ENCODE measurements at regions not wholly inside any gene's neighbourhood (a gene's known extent, or its start where the extent isn't known, plus 50 kb on each side); places are given as distances from the start of the nearest gene placed in this dataset.

GRCh38 chr3:102265720-102266119 is 169.1 kb upstream of the ZPLD1 start:
- intact Hi-C loops (cut with DNase I) = no loop called here
- Histone ChIP-seq H3K4me1 (no peaks in the 10 kb centered on the region), H3K36me3 (no peaks in the 10 kb centered on the region), H3K9me3 (no peaks in the 10 kb centered on the region), H3K27ac (no peak overlapping the region), H3K27me3 (no peaks in the 10 kb centered on the region), H3K4me3 (no peak overlapping the region)
- TF ChIP-seq CTCF (IDR thresholded peaks at IDR 0.05) = no peak
- no peak for DNase-seq
- ATAC-seq = no peak
- 41 to 51% methylated on average over 3 of the region's 3 CpGs for WGBS, 2 donors

- no peaks in the 10 kb centered on the region for H3K27me3 ChIP-seq
- no peaks in the 10 kb centered on the region for H3K36me3 ChIP-seq
- H3K4me1 ChIP-seq = no peaks in the 10 kb centered on the region
- no peak for TF ChIP-seq CTCF (IDR thresholded peaks at IDR 0.05)
- intact Hi-C loops (cut with DNase I) = no loop called here
- peaks cover 0 to 6% (median 0%) of the 10 kb centered on the region in 11 donors for H3K9me3 ChIP-seq
- DNase-seq = no peak
- H3K4me3 ChIP-seq = no peak overlapping the region
- no peak overlapping the region for H3K27ac ChIP-seq
- no peak for ATAC-seq
These were observed 165.4 kb upstream of the ZPLD1 start for GRCh38 chr3:102269406-102269805.

- Histone ChIP-seq H3K4me3 (no peak overlapping the region), H3K27ac (no peak overlapping the region), H3K36me3 (no peaks in the 10 kb centered on the region), H3K27me3 (no peaks in the 10 kb centered on the region), H3K9me3 (peaks cover 0 to 22% (median 7%) of the 10 kb centered on the region in 11 donors), H3K4me1 (no peaks in the 10 kb centered on the region)
- ATAC-seq (no peak), DNase-seq (no peak)
- no peak for TF ChIP-seq CTCF (IDR thresholded peaks at IDR 0.05)
- intact Hi-C loops (cut with DNase I) = no loop called here
These were observed 144.6 kb upstream of the ZPLD1 start for GRCh38 chr3:102290241-102290640.

- Histone ChIP-seq H3K27ac (no peak overlapping the region), H3K27me3 (peaks cover 0 to 5% (median 0%) of the 10 kb centered on the region in 7 donors), H3K9me3 (no peaks in the 10 kb centered on the region), H3K4me1 (no peaks in the 10 kb centered on the region), H3K4me3 (no peak overlapping the region), H3K36me3 (no peaks in the 10 kb centered on the region)
- no peak for TF ChIP-seq CTCF (IDR thresholded peaks at IDR 0.05)
- intact Hi-C loops (cut with DNase I) = no loop called here
- ATAC-seq (no peak), DNase-seq (no peak)
These were observed 139.1 kb upstream of the ZPLD1 start for GRCh38 chr3:102295756-102296155.
